ENCODE measurements at regions not wholly inside any gene's neighbourhood (a gene's known extent, or its start where the extent isn't known, plus 50 kb on each side); places are given as distances from the start of the nearest gene placed in this dataset.

DNA sequence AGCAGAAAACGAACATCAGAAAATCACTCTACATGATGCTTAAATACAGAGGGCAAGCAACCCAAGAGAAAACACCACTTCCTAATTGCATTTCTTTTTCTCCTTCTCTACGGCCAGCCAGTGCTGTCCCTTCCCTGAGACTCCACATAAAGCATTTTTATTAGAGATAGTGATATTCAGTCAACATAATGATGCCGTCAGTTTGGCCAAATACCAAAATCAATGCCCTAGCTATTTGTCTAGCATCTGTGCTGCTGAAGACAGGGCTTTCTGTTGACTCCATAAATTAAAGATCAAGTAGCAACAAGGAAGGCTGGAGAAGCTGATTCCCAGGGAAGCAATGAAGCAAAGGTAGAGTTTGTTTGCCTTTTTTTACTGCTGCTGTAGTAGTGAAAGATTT, 1024.9 kb downstream of the REEP3 start:
- Histone ChIP-seq H3F3A (ENCODE audit: insufficient read depth) (no peaks in the 10 kb centered on the region), H2AFZ (ENCODE audit: low read depth, low read length, severe bottlenecking) (no peak overlapping the region), H3K4me2 (ENCODE audit: low read depth, low read length, poor library complexity, severe bottlenecking) (no peak overlapping the region), H3K27ac (ENCODE audit: low read depth, low read length) (no peak overlapping the region), H3K9me3 (ENCODE audit: insufficient read depth, low read length) (no peaks in the 10 kb centered on the region), H3K9me2 (replicated peaks; ENCODE audit: insufficient read depth, low read length) (no peaks in the 10 kb centered on the region), H3K9ac (ENCODE audit: low read length) (no peak overlapping the region), H3K79me2 (ENCODE audit: insufficient read depth, low read length) (no peaks in the 10 kb centered on the region), H3K4me3 (ENCODE audit: insufficient read depth, low read length, poor library complexity, severe bottlenecking) (no peak overlapping the region), H4K20me1 (ENCODE audit: low read depth, low read length) (no peaks in the 10 kb centered on the region), H3K36me3 (ENCODE audit: low read length) (no peaks in the 10 kb centered on the region), H3K27me3 (ENCODE audit: low read length) (no peaks in the 10 kb centered on the region)
- no peak for TF ChIP-seq EZH2phosphoT487 (conservative IDR thresholded peaks at IDR 0.05; ENCODE audit: low read length)
- TF ChIP-seq, protein P1, sequence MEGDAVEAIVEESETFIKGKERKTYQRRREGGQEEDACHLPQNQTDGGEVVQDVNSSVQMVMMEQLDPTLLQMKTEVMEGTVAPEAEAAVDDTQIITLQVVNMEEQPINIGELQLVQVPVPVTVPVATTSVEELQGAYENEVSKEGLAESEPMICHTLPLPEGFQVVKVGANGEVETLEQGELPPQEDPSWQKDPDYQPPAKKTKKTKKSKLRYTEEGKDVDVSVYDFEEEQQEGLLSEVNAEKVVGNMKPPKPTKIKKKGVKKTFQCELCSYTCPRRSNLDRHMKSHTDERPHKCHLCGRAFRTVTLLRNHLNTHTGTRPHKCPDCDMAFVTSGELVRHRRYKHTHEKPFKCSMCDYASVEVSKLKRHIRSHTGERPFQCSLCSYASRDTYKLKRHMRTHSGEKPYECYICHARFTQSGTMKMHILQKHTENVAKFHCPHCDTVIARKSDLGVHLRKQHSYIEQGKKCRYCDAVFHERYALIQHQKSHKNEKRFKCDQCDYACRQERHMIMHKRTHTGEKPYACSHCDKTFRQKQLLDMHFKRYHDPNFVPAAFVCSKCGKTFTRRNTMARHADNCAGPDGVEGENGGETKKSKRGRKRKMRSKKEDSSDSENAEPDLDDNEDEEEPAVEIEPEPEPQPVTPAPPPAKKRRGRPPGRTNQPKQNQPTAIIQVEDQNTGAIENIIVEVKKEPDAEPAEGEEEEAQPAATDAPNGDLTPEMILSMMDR (IDR thresholded peaks at IDR 0.05; ENCODE audit: insufficient read depth, low read length, poor library complexity, severe bottlenecking) = no peak

- no peaks in the 10 kb centered on the region for H3K9me2 ChIP-seq (replicated peaks; ENCODE audit: insufficient read depth, low read length)
- H3K4me3 ChIP-seq (ENCODE audit: insufficient read depth, low read length, poor library complexity, severe bottlenecking) = no peak overlapping the region
- no peaks in the 10 kb centered on the region for H3K9me3 ChIP-seq (ENCODE audit: insufficient read depth, low read length)
- no peak overlapping the region for H2AFZ ChIP-seq (ENCODE audit: low read depth, low read length, severe bottlenecking)
- H3K9ac ChIP-seq (ENCODE audit: low read length) = no peak overlapping the region
- H3F3A ChIP-seq (ENCODE audit: insufficient read depth) = no peaks in the 10 kb centered on the region
- no peaks in the 10 kb centered on the region for H4K20me1 ChIP-seq (ENCODE audit: low read depth, low read length)
- H3K36me3 ChIP-seq (ENCODE audit: low read length) = no peaks in the 10 kb centered on the region
- no peaks in the 10 kb centered on the region for H3K79me2 ChIP-seq (ENCODE audit: insufficient read depth, low read length)
- no peak overlapping the region for H3K4me2 ChIP-seq (ENCODE audit: low read depth, low read length, poor library complexity, severe bottlenecking)
- no peak overlapping the region for H3K27ac ChIP-seq (ENCODE audit: low read depth, low read length)
- TF ChIP-seq, protein P1 (IDR thresholded peaks at IDR 0.05; ENCODE audit: insufficient read depth, low read length, poor library complexity, severe bottlenecking) = no peak
- no peak for TF ChIP-seq EZH2phosphoT487 (conservative IDR thresholded peaks at IDR 0.05; ENCODE audit: low read length)
- no peaks in the 10 kb centered on the region for H3K27me3 ChIP-seq (ENCODE audit: low read length)
Measured at GRCh38 chr10:64547168-64547567, 1026.0 kb downstream of the REEP3 start.

DNA sequence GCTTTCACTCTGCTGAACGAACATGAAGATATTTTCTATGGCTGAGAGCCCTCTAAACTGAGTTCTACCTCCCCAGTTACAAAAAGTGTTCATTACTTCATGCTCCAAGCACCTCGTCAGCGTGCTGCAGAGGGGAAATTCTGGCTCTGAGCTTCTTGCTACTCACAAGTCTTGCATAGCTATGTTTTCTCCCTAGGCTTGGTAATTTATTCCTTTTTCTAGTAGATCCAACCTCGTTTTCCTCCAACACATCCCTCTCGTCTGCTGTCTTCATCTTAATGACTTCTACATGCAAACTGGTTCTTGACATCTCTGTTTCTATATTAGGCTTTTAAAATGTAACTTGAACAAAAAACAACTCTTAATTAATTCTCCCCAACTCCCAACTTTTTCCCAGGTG, 1034.5 kb downstream of the REEP3 start:
- no peak overlapping the region for H2AFZ ChIP-seq (ENCODE audit: low read depth, low read length, severe bottlenecking)

More for the DNA sequence above, 1034.5 kb downstream of the REEP3 start:
- Histone ChIP-seq H3K4me2 (ENCODE audit: low read depth, low read length, poor library complexity, severe bottlenecking) (no peak overlapping the region), H3K27ac (ENCODE audit: low read depth, low read length) (no peak overlapping the region), H3K9me2 (replicated peaks; ENCODE audit: insufficient read depth, low read length) (no peaks in the 10 kb centered on the region), H4K20me1 (ENCODE audit: low read depth, low read length) (no peaks in the 10 kb centered on the region), H3F3A (ENCODE audit: insufficient read depth) (no peaks in the 10 kb centered on the region), H3K36me3 (ENCODE audit: low read length) (no peaks in the 10 kb centered on the region), H3K27me3 (ENCODE audit: low read length) (no peaks in the 10 kb centered on the region), H3K9me3 (ENCODE audit: insufficient read depth, low read length) (no peaks in the 10 kb centered on the region), H3K9ac (ENCODE audit: low read length) (no peak overlapping the region), H3K4me3 (ENCODE audit: insufficient read depth, low read length, poor library complexity, severe bottlenecking) (no peak overlapping the region), H3K79me2 (ENCODE audit: insufficient read depth, low read length) (no peaks in the 10 kb centered on the region)
- TF ChIP-seq, protein P1 (IDR thresholded peaks at IDR 0.05; ENCODE audit: insufficient read depth, low read length, poor library complexity, severe bottlenecking) = no peak
- no peak for TF ChIP-seq EZH2phosphoT487 (conservative IDR thresholded peaks at IDR 0.05; ENCODE audit: low read length)
